ENCODE measurements at regions not wholly inside any gene's neighbourhood (a gene's known extent, or its start where the extent isn't known, plus 50 kb on each side); places are given as distances from the start of the nearest gene placed in this dataset.

DNA sequence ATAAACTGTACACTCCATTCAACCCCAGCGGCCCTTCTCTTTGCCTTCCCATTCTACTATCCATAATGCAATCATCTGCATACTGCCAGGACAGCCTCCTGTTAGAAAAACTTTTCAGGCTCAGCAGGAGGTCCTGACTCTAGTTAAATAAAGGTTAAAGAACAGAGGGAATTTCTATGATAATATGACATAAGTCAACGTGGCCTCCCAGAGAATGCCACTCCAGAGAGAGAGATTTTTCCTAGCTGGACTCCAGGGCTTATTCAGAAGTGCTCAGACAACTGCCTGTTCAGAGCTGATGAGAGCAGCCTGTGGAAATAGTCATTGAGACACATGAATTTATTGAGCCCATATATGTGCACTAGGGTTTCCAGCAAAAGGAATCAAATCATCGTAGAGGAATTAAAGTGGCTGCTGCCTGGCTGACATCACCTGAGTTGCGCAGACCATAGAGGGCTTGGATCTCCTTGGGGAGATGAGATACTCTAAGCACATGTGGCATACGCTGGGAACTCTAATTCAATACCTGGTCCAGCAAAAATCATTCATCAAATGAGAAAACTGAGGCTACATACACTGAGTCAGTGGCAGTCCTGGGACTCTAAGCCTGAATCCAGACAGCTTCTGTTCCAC lies 736.2 kb downstream of the PTPRU start:
- Histone ChIP-seq H3K27me3 (peaks cover 41% of the 10 kb centered on the region), H3K4me1 (no peaks in the 10 kb centered on the region), H3K36me3 (no peaks in the 10 kb centered on the region), H3K27ac (no peak overlapping the region), H3K9me3 (peaks cover 0 to 14% (median 0%) of the 10 kb centered on the region in 3 donors), H3K4me3 (no peak overlapping the region)
- ATAC-seq: no peak
- 57 to 84% methylated on average over 5 of the region's 5 CpGs for WGBS, 2 donors (ENCODE audit: low coverage in 1 of 2)
- TF ChIP-seq POLR2AphosphoS5 (IDR thresholded peaks at IDR 0.05): no peak
- TF ChIP-seq, protein P1, sequence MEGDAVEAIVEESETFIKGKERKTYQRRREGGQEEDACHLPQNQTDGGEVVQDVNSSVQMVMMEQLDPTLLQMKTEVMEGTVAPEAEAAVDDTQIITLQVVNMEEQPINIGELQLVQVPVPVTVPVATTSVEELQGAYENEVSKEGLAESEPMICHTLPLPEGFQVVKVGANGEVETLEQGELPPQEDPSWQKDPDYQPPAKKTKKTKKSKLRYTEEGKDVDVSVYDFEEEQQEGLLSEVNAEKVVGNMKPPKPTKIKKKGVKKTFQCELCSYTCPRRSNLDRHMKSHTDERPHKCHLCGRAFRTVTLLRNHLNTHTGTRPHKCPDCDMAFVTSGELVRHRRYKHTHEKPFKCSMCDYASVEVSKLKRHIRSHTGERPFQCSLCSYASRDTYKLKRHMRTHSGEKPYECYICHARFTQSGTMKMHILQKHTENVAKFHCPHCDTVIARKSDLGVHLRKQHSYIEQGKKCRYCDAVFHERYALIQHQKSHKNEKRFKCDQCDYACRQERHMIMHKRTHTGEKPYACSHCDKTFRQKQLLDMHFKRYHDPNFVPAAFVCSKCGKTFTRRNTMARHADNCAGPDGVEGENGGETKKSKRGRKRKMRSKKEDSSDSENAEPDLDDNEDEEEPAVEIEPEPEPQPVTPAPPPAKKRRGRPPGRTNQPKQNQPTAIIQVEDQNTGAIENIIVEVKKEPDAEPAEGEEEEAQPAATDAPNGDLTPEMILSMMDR (IDR thresholded peaks at IDR 0.05): no peak
- TF ChIP-seq EP300 (IDR thresholded peaks at IDR 0.05): no peak
- no peak for TF ChIP-seq POLR2A (IDR thresholded peaks at IDR 0.05)

DNA sequence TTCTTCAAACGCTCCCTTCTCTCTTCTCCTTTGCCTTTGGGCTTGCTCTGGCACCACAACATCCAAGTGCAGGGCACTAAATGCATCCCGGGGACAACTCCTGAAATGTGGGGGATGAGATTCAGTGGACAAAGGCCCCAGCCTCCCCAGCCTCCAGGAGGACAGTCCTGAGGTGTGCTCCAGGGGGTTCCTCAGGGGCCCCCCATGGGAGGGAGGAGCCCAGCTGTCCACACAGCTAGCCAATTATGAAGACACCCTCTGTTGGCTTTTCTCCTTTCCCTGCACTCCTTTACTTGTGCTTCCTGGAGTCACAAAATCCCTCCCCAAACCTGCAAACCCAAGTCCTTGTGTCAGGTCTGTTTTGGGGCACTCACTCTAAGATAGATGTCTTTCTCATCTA lies 735.4 kb downstream of the PTPRU start:
- Histone ChIP-seq H3K36me3 (no peaks in the 10 kb centered on the region), H3K4me1 (no peaks in the 10 kb centered on the region), H3K4me3 (no peak overlapping the region), H3K27ac (no peak overlapping the region), H3K9me3 (peaks cover 0 to 5% (median 0%) of the 10 kb centered on the region in 3 donors), H3K27me3 (peaks cover 43% of the 10 kb centered on the region)
- 100% methylated on average over 1 of the region's 2 CpGs; no CpG with 5 or more reads in 1 of the 2 donors for WGBS, 2 donors (ENCODE audit: low coverage in 1 of 2)
- ATAC-seq: no peak
- TF ChIP-seq, protein P1 (IDR thresholded peaks at IDR 0.05): no peak
- no peak for TF ChIP-seq POLR2AphosphoS5 (IDR thresholded peaks at IDR 0.05)
- no peak for TF ChIP-seq POLR2A (IDR thresholded peaks at IDR 0.05)
- TF ChIP-seq EP300 (IDR thresholded peaks at IDR 0.05): no peak

DNA sequence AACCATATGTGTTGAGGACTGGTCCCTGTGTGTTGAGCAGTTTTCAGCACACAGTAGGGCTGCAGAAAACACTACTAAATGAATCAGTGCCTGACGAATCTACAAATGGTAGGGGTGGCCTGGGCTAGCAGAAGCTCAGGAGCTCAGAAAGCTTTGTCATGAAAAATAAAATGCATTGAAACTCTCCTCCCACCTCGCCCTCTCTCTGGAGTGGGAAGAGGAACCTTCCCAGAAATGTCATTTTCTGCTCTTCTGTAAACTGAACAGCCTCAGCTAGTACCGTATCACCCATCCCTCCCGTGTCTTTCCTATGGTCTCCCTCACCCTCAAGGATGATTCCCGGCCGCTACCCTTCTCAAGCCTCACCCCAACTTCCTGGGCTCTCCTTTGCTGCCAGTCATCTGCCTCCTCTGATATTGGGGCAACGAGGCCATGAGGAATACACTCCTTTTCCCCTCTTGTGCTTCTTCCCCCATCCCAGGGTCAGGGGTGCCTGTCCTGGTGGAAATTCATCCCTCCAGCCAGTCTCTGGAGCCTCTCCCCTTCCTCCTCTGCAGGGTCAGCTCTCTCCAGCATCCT lies 734.5 kb downstream of the PTPRU start:
- no peak overlapping the region for H3K4me3 ChIP-seq
- no peak overlapping the region for H3K27ac ChIP-seq
- 66 to 67% methylated on average over 2 to 7 of the region's 7 CpGs for WGBS, 2 donors (ENCODE audit: low coverage in 1 of 2)
- no peaks in the 10 kb centered on the region for H3K4me1 ChIP-seq
- H3K27me3 ChIP-seq: peaks cover 51% of the 10 kb centered on the region
- H3K9me3 ChIP-seq: peaks cover 0 to 5% (median 0%) of the 10 kb centered on the region in 3 donors
- H3K36me3 ChIP-seq: no peaks in the 10 kb centered on the region
- no peak for TF ChIP-seq POLR2AphosphoS5 (IDR thresholded peaks at IDR 0.05)
- TF ChIP-seq EP300 (IDR thresholded peaks at IDR 0.05): no peak
- no peak for TF ChIP-seq POLR2A (IDR thresholded peaks at IDR 0.05)
- TF ChIP-seq, protein P1 (IDR thresholded peaks at IDR 0.05): no peak
- ATAC-seq: no peak

DNA sequence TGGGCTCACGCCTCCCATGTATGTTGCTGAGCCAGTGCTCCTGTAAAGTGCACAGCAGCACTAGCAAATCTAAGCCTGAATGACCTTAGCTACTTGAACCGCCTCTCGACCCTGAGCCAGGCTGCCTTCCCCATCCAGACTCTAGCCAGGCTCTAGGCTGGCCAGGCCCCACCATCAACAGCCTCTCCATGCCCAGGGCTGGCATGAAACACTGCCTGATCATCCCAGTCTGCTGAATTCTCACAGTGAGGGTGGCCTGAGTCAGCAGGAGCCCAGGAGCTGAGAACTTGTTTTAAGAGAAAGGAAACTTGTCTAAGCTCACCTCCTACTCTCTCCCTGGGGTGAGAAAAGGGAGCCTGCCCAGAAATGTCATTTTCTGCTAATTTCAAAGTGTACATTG lies 733.3 kb downstream of the PTPRU start:
- Histone ChIP-seq H3K27me3 (peaks cover 63% of the 10 kb centered on the region), H3K27ac (no peak overlapping the region), H3K4me3 (no peak overlapping the region), H3K4me1 (no peaks in the 10 kb centered on the region), H3K9me3 (peaks cover 0 to 5% (median 0%) of the 10 kb centered on the region in 3 donors), H3K36me3 (no peaks in the 10 kb centered on the region)
- TF ChIP-seq, protein P1 (IDR thresholded peaks at IDR 0.05): no peak
- no peak for TF ChIP-seq EP300 (IDR thresholded peaks at IDR 0.05)
- no peak for TF ChIP-seq POLR2A (IDR thresholded peaks at IDR 0.05)
- TF ChIP-seq POLR2AphosphoS5 (IDR thresholded peaks at IDR 0.05): no peak
- ATAC-seq: no peak
- 61% methylated on average over 3 of the region's 3 CpGs; no CpG with 5 or more reads in 1 of the 2 donors for WGBS, 2 donors (ENCODE audit: low coverage in 1 of 2)

DNA sequence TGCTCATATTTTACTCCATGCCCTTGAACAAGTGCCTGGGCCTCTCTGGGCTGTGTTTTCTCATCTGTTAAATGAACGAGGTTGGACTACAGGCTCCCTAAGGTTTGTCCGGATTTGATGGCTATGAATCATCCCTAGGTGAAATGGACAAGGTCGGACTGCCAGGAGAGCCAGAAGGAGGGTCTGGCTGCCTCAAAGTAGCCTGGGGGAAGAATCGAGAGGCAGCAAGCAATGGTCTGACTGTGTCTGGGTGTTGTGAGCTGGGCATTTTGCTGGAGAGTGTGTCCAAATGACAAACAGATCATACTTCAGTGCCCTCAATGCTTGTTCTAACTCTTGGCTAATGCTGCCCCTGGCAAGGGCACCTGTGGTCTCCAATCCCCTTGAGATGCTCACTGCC lies 730.9 kb downstream of the PTPRU start:
- peaks cover 81% of the 10 kb centered on the region for H3K27me3 ChIP-seq
- H3K4me3 ChIP-seq: no peak overlapping the region
- no peak overlapping the region for H3K27ac ChIP-seq
- no CpG with 5 or more reads among the region's 4 CpGs for WGBS, 2 donors (ENCODE audit: low coverage in 1 of 2)
- H3K4me1 ChIP-seq: no peaks in the 10 kb centered on the region
- peaks cover 0 to 5% (median 0%) of the 10 kb centered on the region in 3 donors for H3K9me3 ChIP-seq
- ATAC-seq: no peak
- H3K36me3 ChIP-seq: no peaks in the 10 kb centered on the region
- TF ChIP-seq EP300 (IDR thresholded peaks at IDR 0.05): no peak
- TF ChIP-seq POLR2A (IDR thresholded peaks at IDR 0.05): no peak
- TF ChIP-seq, protein P1 (IDR thresholded peaks at IDR 0.05): no peak
- TF ChIP-seq POLR2AphosphoS5 (IDR thresholded peaks at IDR 0.05): no peak
